ENCODE measurements at regions not wholly inside any gene's neighbourhood (a gene's known extent, or its start where the extent isn't known, plus 50 kb on each side); places are given as distances from the start of the nearest gene placed in this dataset.

- no peak for TF ChIP-seq ZNF274 (IDR thresholded peaks at IDR 0.05; ENCODE audit: low read depth, low read length)
Measured at GRCh38 chr3:109234300-109234699, 82.0 kb downstream of the DPPA2 start (continued).

- Histone ChIP-seq H3K9me3 (ENCODE audit: control insufficient read depth in 1 of 2, insufficient read depth in 1 of 2, low read depth in 1 of 2, low read length in 2 of 2) (no peaks in the 10 kb centered on the region), H3K9me2 (ENCODE audit: insufficient read depth) (no peaks in the 10 kb centered on the region), H3K4me2 (ENCODE audit: low read length) (no peak overlapping the region), H3K27me3 (ENCODE audit: insufficient read depth, low read length) (no peaks in the 10 kb centered on the region), H3K27ac (ENCODE audit: low read depth, low read length) (no peak overlapping the region), H3K79me2 (ENCODE audit: insufficient read depth, low read length) (no peaks in the 10 kb centered on the region), H4K20me1 (ENCODE audit: insufficient read depth) (no peaks in the 10 kb centered on the region), H3K36me3 (ENCODE audit: control insufficient read depth in 1 of 2, insufficient read depth in 2 of 2, low read length in 2 of 2) (no peaks in the 10 kb centered on the region), H3K9ac (ENCODE audit: low read length) (no peak overlapping the region), H2AFZ (ENCODE audit: low read depth, low read length, poor library complexity, severe bottlenecking) (no peak overlapping the region), H3K4me1 (ENCODE audit: control insufficient read depth in 1 of 2, insufficient read depth in 2 of 2, low read length in 2 of 2) (no peaks in the 10 kb centered on the region), H3K4me3 (replicated peaks in 1 of 2; ENCODE audit: low read depth in 1 of 2, low read length in 2 of 2) (no peak overlapping the region)
- POLR2A ChIA-PET: no interaction called here
- intact Hi-C loops (cut with micrococcal nuclease): no loop called here
- ATAC-seq: no peak
- CTCF ChIA-PET: no interaction called here
- BruUV-seq (replicated peaks): no TSS peak
- DNase-seq (ENCODE audit: low read depth, low spot score): no peak
- TF ChIP-seq SP1 (IDR thresholded peaks at IDR 0.05; ENCODE audit: low read depth) (no peak), SRF (IDR thresholded peaks at IDR 0.05; ENCODE audit: low read depth) (no peak), ZFX (IDR thresholded peaks at IDR 0.05) (no peak), CTCF (IDR thresholded peaks at IDR 0.05 in 2 of 3, conservative IDR thresholded peaks at IDR 0.05 in 1 of 3; ENCODE audit: borderline replicate concordance in 1 of 3, insufficient read depth in 1 of 3, low read depth in 2 of 3, low read length in 2 of 3) (no peak), ZNF274 (IDR thresholded peaks at IDR 0.05; ENCODE audit: low read depth, low read length) (no peak), POLR2A (IDR thresholded peaks at IDR 0.05; ENCODE audit: borderline replicate concordance, extremely low read depth, insufficient read depth, insufficient read length) (no peak), ELF1 (IDR thresholded peaks at IDR 0.05; ENCODE audit: borderline replicate concordance, low read depth) (no peak), CBX3 (IDR thresholded peaks at IDR 0.05; ENCODE audit: low read depth) (no peak), ZBTB33 (IDR thresholded peaks at IDR 0.05; ENCODE audit: extremely low read depth, insufficient replicate concordance, low read length) (no peak)
- RAD21 ChIA-PET (ENCODE audit: low non-redundant PET in 1 of 2, low total read pairs in 2 of 2, uncharacterized antibody in 2 of 2, unreplicated experiment in 2 of 2): no interaction called here
Measured at GRCh38 chr3:109241459-109242186, 74.7 kb downstream of the DPPA2 start.
